Upper lobe of left lung (tissue), 6 donors: ENCODE measurements at regions not wholly inside any gene's neighbourhood (a gene's known extent, or its start where the extent isn't known, plus 50 kb on each side); places are given as distances from the start of the nearest gene placed in this dataset.

Source experiments
- ATAC-seq, 2 donors: fragments of 200-7000 bp; cut with Tn5 transposase; one replicate each; pipeline ENCODE4 v1.9.1; 2022; ENCODE audit warnings: mild to moderate bottlenecking in 2 of 2, moderate library complexity in 2 of 2; ENCODE audit not compliant: low FRiP score in 2 of 2
- DNase-seq, 2 donors: peaks; one replicate each; pipeline ENCODE4 v3.0.0-alpha.2; 2019 to 2020
- H3K27ac ChIP-seq, 4 donors: fragments of 200-600 bp; sonication (generic); one replicate each; pipeline ENCODE4 v1.5.1; 2016 to 2019
- H3K27me3 ChIP-seq, 4 donors: fragments of 200-600 bp; sonication (generic); one replicate each; pipeline ENCODE4 v1.5.1; 2017 to 2019
- H3K36me3 ChIP-seq, 4 donors: fragments of 200-600 bp; sonication (generic); one replicate each; pipeline ENCODE4 v1.5.1; 2016 to 2019
- H3K4me1 ChIP-seq, 4 donors: fragments of 200-600 bp; sonication (generic); one replicate each; pipeline ENCODE4 v1.5.1; 2018 to 2019
- H3K4me3 ChIP-seq, 4 donors: fragments of 200-600 bp; sonication (generic); one replicate each; pipeline ENCODE4 v1.5.1; 2017 to 2019; ENCODE audit warnings: mild to moderate bottlenecking in 2 of 4, moderate library complexity in 1 of 4
- H3K9me3 ChIP-seq, 4 donors: fragments of 200-600 bp; sonication (generic); one replicate each; pipeline ENCODE4 v1.5.1; 2018 to 2019
- EP300 ChIP-seq, 4 donors: sonication (generic); formaldehyde crosslinking; IDR thresholded peaks; one replicate each; pipeline ENCODE4 v1.5.1; 2017; ENCODE audit warnings: antibody characterized with exemption in 4 of 4, control low read depth in 2 of 4
- POLR2A ChIP-seq, 4 donors: fragments of 450-650 bp; IDR thresholded peaks; one replicate each; pipeline ENCODE4 v1.5.1; 2016 to 2017; ENCODE audit warnings: antibody characterized with exemption in 4 of 4, mild to moderate bottlenecking in 2 of 4
- POLR2AphosphoS5 ChIP-seq, 2 donors: sonication (generic); formaldehyde crosslinking; IDR thresholded peaks; one replicate each; pipeline ENCODE4 v1.5.1; 2017; ENCODE audit warnings: antibody characterized with exemption in 2 of 2
- WGBS, 2 donors: methylation state at CpG; one replicate each; pipeline ENCODE4 v1.1.5; 2017 to 2018; 5-methylcytosine and 5-hydroxymethylcytosine counted together
- TF ChIP-seq, protein P1 (sequence below), 6 experiments: fragments of 450-650 bp in 4 of 6; fragments of 200-600 bp in 2 of 6; sonication (generic) in 2 of 6; IDR thresholded peaks; one replicate each; pipeline ENCODE4 v1.5.1; 2016 to 2019; ENCODE audit warnings: antibody characterized with exemption in 6 of 6
- donor health status: DM: no; HTN: no; CAD: no; lungs with moderate emphysema.
- donor health status: DM: no; HTN: yes; CAD: no; lungs with severe emphysema.

DNA sequence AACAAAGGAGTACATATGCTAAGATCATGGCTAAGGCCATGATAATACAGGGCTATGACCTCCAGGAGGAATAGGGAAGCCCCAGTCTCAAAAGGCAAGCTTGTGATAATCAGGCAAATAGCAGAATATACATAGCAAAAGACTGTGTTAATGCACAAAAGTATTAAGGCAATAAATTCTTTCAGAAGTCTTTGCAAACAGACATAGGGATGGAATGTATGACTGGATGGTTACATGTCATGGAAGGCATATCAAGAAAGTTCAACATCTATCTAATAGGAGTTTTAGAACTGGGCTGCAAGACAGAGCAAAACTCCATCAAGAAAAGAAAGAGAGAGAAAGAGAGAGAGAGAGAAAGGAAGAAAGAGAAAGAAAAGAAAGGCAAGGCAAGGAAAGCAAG is 264.5 kb upstream of the CDH6 start:
- H3K9me3 ChIP-seq, result no peaks in the 10 kb centered on the region
- H3K4me3 ChIP-seq, result no peak overlapping the region
- TF ChIP-seq POLR2A (IDR thresholded peaks at IDR 0.05), result no peak
- TF ChIP-seq, protein P1, sequence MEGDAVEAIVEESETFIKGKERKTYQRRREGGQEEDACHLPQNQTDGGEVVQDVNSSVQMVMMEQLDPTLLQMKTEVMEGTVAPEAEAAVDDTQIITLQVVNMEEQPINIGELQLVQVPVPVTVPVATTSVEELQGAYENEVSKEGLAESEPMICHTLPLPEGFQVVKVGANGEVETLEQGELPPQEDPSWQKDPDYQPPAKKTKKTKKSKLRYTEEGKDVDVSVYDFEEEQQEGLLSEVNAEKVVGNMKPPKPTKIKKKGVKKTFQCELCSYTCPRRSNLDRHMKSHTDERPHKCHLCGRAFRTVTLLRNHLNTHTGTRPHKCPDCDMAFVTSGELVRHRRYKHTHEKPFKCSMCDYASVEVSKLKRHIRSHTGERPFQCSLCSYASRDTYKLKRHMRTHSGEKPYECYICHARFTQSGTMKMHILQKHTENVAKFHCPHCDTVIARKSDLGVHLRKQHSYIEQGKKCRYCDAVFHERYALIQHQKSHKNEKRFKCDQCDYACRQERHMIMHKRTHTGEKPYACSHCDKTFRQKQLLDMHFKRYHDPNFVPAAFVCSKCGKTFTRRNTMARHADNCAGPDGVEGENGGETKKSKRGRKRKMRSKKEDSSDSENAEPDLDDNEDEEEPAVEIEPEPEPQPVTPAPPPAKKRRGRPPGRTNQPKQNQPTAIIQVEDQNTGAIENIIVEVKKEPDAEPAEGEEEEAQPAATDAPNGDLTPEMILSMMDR (IDR thresholded peaks at IDR 0.05), result no peak
- H3K36me3 ChIP-seq, result no peaks in the 10 kb centered on the region
- no peaks in the 10 kb centered on the region for H3K4me1 ChIP-seq
- no peak for DNase-seq
- ATAC-seq, result no peak
- H3K27ac ChIP-seq, result no peak overlapping the region
- H3K27me3 ChIP-seq, result no peaks in the 10 kb centered on the region

DNA sequence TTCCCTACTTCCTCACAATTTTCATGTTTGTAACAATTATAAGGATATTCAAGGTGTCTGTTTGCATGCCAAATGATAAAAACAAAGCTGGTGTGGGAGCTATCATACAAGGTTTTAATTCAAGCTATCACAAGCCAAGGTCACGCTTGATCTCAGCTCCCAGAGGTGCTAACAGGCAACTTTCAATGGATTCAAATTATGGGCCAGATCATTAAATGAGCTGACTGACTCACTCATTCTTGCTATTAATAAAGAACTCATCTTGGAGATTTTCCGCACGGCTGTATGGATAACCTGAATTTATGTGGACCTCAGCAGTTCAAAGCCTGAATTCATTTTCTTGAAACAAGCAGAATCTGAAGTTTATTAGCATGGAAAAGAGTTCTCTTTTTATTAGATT is 267.3 kb upstream of the CDH6 start:
- no peaks in the 10 kb centered on the region for H3K27me3 ChIP-seq
- DNase-seq, result no peak
- H3K27ac ChIP-seq, result no peak overlapping the region
- H3K36me3 ChIP-seq, result no peaks in the 10 kb centered on the region
- H3K4me3 ChIP-seq, result no peak overlapping the region
- TF ChIP-seq POLR2AphosphoS5 (IDR thresholded peaks at IDR 0.05) (no peak), POLR2A (IDR thresholded peaks at IDR 0.05) (no peak), EP300 (IDR thresholded peaks at IDR 0.05) (no peak)
- TF ChIP-seq, protein P1 (IDR thresholded peaks at IDR 0.05), result no peak
- no peaks in the 10 kb centered on the region for H3K4me1 ChIP-seq
- no peaks in the 10 kb centered on the region for H3K9me3 ChIP-seq
- 92 to 95% methylated on average over 3 of the region's 3 CpGs for WGBS, 2 donors
- ATAC-seq, result no peak

DNA sequence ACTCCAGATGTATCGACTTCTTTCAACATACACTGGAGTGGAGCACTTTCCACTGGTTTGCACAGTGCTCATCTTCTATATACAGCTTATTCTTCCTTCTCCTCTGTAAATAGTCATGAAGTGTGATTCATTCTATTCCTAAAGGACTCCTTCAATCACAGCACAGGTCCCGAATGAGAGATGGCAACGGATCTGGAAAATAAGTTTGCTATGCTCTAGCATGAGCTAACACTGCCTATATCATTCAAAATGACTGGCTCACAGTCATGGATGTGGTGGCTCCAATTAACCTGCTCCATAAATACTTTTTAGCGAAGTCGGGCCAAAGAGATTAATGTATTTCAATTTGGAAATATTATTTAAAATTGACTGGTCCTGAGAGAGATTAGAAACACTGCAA is 272.1 kb upstream of the CDH6 start:
- ATAC-seq, result no peak
- no peak for DNase-seq
- no peak overlapping the region for H3K27ac ChIP-seq
- no peaks in the 10 kb centered on the region for H3K36me3 ChIP-seq
- H3K27me3 ChIP-seq, result no peaks in the 10 kb centered on the region
- WGBS, 2 donors, result 76 to 83% methylated on average over 5 of the region's 5 CpGs
- H3K9me3 ChIP-seq, result no peaks in the 10 kb centered on the region
- no peak overlapping the region for H3K4me3 ChIP-seq
- no peaks in the 10 kb centered on the region for H3K4me1 ChIP-seq
- TF ChIP-seq EP300 (IDR thresholded peaks at IDR 0.05) (no peak), POLR2A (IDR thresholded peaks at IDR 0.05) (no peak), POLR2AphosphoS5 (IDR thresholded peaks at IDR 0.05) (no peak)
- TF ChIP-seq, protein P1 (IDR thresholded peaks at IDR 0.05), result no peak

DNA sequence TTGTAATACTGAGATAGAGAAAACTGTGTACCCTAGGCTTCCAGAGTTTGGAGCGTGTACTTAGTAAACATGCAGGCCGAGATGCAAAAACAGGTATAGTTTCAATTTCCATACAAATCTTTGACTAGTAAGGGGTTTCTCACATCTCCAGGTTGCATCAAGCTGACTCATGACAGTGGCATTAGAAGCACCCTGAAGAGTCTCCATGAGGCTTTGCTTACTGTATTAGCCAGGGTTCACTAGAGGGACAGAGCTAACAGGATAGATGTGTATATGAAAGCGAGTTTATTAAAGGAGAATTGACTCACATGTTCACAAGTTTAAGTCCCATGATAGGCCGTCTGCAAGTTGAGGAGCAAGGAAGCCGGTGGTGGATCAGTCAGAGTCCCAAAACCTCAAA is 275.3 kb upstream of the CDH6 start:
- DNase-seq (no peak), ATAC-seq (no peak)
- Histone ChIP-seq H3K27ac (no peak overlapping the region), H3K36me3 (no peaks in the 10 kb centered on the region), H3K27me3 (no peaks in the 10 kb centered on the region), H3K4me1 (no peaks in the 10 kb centered on the region), H3K9me3 (no peaks in the 10 kb centered on the region), H3K4me3 (no peak overlapping the region)
- 89 to 90% methylated on average over 5 of the region's 5 CpGs for WGBS, 2 donors
- TF ChIP-seq, protein P1 (IDR thresholded peaks at IDR 0.05), result no peak
- TF ChIP-seq POLR2AphosphoS5 (IDR thresholded peaks at IDR 0.05) (no peak), POLR2A (IDR thresholded peaks at IDR 0.05) (no peak)

DNA sequence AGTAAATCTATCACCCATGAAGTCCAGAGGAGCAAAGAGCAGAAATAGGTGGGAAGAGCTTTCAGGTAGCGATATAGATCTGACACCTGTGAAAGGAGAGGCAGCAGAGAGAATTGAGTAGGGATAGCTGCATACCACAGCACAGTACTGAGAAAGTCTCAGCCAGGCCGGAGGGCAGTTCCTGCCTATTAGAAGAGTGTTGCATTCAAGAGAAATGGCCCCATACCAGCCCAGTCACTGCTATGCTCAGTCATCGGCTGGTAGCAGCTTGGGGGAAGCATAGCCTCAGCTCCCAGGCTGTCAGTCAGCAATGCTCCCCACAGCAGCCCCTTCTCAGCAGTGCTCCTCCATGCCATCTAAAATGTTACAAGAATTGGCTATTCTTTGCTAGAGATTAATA is 285.1 kb upstream of the CDH6 start:
- TF ChIP-seq POLR2A (IDR thresholded peaks at IDR 0.05), result no peak
- no peak for TF ChIP-seq POLR2AphosphoS5 (IDR thresholded peaks at IDR 0.05)
- Histone ChIP-seq H3K9me3 (no peaks in the 10 kb centered on the region), H3K36me3 (no peaks in the 10 kb centered on the region), H3K27me3 (no peaks in the 10 kb centered on the region), H3K27ac (no peak overlapping the region), H3K4me3 (no peak overlapping the region), H3K4me1 (no peaks in the 10 kb centered on the region)
- DNase-seq (no peak), ATAC-seq (no peak)
- WGBS, 2 donors, result 89 to 90% methylated on average over 3 of the region's 3 CpGs
